ENCODE measurements at regions not wholly inside any gene's neighbourhood (a gene's known extent, or its start where the extent isn't known, plus 50 kb on each side); places are given as distances from the start of the nearest gene placed in this dataset.

DNA sequence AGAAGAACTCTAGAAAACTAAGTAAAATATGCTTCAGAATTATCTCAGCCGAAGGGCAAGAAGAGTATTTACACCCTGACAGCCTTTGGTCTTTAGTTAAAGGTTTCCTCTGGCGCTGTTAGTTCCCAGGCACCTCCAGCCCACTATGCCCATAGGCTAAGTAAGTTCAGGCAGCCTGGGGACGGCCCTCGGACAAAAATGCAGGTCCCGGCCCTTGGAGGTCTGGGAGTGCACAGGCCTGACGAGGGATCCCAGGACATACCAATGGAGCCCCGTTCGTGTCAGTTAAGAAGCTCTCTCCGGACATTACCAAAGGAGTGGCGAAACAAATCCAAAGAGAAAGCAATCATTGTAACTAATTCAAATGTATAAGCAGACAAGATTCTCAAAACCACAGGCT lies 311.8 kb downstream of the CD83 start:
- H3K9me3 ChIP-seq, result no peaks in the 10 kb centered on the region
- no peak overlapping the region for H3K27ac ChIP-seq
- H3K4me1 ChIP-seq, result peaks cover 0 to 27% (median 0%) of the 10 kb centered on the region in 9 donors
- TF ChIP-seq, protein P1, sequence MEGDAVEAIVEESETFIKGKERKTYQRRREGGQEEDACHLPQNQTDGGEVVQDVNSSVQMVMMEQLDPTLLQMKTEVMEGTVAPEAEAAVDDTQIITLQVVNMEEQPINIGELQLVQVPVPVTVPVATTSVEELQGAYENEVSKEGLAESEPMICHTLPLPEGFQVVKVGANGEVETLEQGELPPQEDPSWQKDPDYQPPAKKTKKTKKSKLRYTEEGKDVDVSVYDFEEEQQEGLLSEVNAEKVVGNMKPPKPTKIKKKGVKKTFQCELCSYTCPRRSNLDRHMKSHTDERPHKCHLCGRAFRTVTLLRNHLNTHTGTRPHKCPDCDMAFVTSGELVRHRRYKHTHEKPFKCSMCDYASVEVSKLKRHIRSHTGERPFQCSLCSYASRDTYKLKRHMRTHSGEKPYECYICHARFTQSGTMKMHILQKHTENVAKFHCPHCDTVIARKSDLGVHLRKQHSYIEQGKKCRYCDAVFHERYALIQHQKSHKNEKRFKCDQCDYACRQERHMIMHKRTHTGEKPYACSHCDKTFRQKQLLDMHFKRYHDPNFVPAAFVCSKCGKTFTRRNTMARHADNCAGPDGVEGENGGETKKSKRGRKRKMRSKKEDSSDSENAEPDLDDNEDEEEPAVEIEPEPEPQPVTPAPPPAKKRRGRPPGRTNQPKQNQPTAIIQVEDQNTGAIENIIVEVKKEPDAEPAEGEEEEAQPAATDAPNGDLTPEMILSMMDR (IDR thresholded peaks at IDR 0.05), result no peak
- WGBS, 2 donors, result 89 to 92% methylated on average over 10 of the region's 10 CpGs
- ATAC-seq (no peak), DNase-seq (no peak)
- intact Hi-C loops (cut with DNase I), result loop anchor here in 3 of 10 donors (5.0 to 10.0 kb wide), 4 partner anchors 208 to 815 kb away; partner anchors contain the start of gene JARID2 (in 1 of the 3)
- no peaks in the 10 kb centered on the region for H3K27me3 ChIP-seq
- H3K4me3 ChIP-seq, result no peak overlapping the region
- no peaks in the 10 kb centered on the region for H3K36me3 ChIP-seq

DNA sequence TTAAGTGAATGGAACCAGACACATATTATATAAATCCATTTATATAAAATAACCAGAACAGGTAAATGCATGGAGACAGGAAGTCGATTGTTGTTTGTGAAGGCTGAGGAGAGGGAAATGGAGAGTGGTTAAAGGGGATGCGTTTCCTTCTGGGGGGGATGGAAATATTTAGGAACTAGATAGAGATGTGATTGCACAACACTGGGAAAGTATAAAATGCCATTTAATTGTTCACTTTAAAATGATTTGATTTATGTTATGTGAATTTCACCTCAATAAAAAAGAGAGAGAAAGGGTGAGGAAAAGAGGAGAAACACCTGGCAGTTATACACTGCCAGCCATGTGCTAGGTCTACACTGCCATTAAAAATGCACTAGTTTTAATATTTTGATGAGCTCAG lies 312.6 kb downstream of the CD83 start:
- Histone ChIP-seq H3K27me3 (no peaks in the 10 kb centered on the region), H3K4me3 (no peak overlapping the region), H3K4me1 (peaks cover 0 to 31% (median 0%) of the 10 kb centered on the region in 9 donors), H3K27ac (no peak overlapping the region), H3K9me3 (no peaks in the 10 kb centered on the region), H3K36me3 (no peaks in the 10 kb centered on the region)
- TF ChIP-seq, protein P1 (IDR thresholded peaks at IDR 0.05), result no peak
- DNase-seq (no peak), ATAC-seq (no peak)
- 82 to 83% methylated on average over 2 of the region's 2 CpGs for WGBS, 2 donors
- intact Hi-C loops (cut with DNase I), result loop anchor here in 3 of 10 donors (5.0 to 10.0 kb wide), 5 partner anchors 68 to 825 kb away; no protein-coding TSS in a partner anchor

DNA sequence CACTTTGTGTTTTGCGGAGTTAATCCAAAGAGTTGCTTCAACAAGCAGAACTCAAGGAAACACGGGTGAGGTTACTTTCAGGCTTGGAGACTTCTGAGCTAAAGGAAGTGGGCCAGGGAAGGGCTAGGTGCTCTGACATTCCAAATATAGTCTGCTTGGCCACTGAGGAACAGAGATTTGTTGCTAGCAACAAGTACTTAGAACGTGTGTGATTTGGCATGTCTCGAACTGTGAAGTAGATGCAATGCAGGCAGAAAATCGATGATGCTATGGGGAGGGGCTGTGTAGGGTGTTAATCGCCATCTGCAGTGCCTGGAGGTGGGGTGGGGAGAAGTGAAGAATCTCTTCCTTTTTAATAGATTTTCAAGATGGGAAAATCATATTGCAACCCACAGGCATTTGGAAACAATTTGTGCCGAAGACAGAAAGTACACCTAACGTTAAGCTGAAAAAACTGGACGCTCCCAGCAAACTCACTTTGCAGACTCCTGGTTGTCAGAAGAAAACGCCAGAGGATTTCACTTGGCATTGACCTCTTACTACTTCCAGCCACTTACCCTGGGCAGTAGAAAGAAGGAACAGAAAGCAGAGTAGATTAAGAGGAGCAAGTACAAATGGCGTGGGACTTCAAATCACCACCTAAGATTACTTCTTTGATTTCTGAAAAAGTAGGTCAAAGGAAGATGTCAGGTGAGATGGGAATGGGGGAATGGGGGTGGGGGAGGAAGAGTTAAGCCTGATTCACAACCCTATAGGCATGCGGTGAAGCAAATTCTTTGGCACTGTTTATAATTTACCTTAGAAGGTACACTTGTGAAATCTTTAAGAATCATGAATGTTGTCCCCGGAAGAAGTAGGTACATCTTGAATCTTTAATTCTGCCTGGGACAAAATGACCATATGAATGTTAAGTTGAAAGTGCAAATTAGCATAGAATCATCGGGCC lies 314.1 kb downstream of the CD83 start:
- Histone ChIP-seq H3K27me3 (no peaks in the 10 kb centered on the region), H3K9me3 (no peaks in the 10 kb centered on the region), H3K27ac (peak overlapping the region in 9 of 10 donors; percentile 48 to 77 (median 62)), H3K4me3 (peak overlapping the region in 9 of 10 donors; percentile 16 to 52 (median 40)), H3K4me1 (peaks cover 0 to 38% (median 0%) of the 10 kb centered on the region in 9 donors), H3K36me3 (no peaks in the 10 kb centered on the region)
- intact Hi-C loops (cut with DNase I), result loop anchor here in 3 of 10 donors (5.0 to 10.0 kb wide), 5 partner anchors 69 to 823 kb away; no protein-coding TSS in a partner anchor
- DNase-seq (peak in 1 of 2 donors; percentile 44), ATAC-seq (peak; percentile 83 to 95 (median 94))
- TF ChIP-seq, protein P1 (IDR thresholded peaks at IDR 0.05), result no peak
- WGBS, 2 donors, result 35 to 42% methylated on average over 14 of the region's 14 CpGs

DNA sequence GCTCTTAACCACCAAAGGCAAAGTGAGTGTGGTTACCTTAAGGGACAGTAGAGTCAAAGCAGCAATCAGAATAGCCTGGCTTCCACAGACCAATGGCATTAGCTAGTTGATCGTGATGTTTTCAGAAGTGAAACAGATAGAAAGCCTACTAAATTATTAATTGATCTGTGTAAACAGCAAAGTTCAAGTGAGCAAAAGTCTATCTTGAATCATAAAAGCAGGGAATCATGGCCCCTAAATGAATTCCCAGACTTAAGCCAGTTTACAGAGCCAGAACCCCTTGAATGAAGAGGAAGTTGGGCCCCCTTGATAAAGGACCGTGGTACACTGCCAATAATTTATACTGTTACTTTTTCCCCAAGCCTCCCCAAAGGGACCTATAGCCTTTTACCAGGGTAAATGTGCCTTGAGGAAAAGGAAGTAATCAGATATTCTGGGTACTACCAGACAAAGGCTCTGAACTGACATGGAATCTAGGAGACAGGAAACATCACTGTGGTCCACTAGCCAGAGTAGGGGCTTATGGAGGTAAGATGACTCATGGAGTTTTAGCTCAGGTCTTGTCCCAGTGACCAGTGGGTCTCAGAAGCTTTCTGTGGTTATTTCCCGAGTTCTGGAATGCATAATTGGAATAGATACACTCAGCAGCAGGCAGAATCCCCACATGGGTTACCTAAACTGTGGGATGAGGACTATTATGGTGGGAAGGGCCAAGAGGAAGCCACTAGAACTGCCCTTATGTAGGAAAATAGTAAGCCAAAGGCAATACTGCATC lies 317.5 kb downstream of the CD83 start:
- intact Hi-C loops (cut with DNase I), result loop anchor here in 3 of 10 donors (5.0 to 10.0 kb wide), 5 partner anchors 73 to 820 kb away; no protein-coding TSS in a partner anchor
- DNase-seq, result no peak
- Histone ChIP-seq H3K27ac (no peak overlapping the region), H3K36me3 (no peaks in the 10 kb centered on the region), H3K9me3 (no peaks in the 10 kb centered on the region), H3K4me3 (no peak overlapping the region), H3K27me3 (no peaks in the 10 kb centered on the region), H3K4me1 (peaks cover 0 to 48% (median 4%) of the 10 kb centered on the region in 9 donors)
- TF ChIP-seq, protein P1 (IDR thresholded peaks at IDR 0.05), result no peak
- 70 to 71% methylated on average over 3 of the region's 3 CpGs for WGBS, 2 donors
- no peak for ATAC-seq
